H1 (cell line): ENCODE measurements at regions not wholly inside any gene's neighbourhood (a gene's known extent, or its start where the extent isn't known, plus 50 kb on each side); places are given as distances from the start of the nearest gene placed in this dataset.

Source experiments
- CTCF ChIA-PET: fragments of 300-600 bp; sonication (Branson Sonifier 250); formaldehyde crosslinking; loops from one replicate; lab custom pipeline; 2021; ENCODE audit not compliant: partially characterized antibody; lab: Charles Lee
- POLR2A ChIA-PET: fragments of 300-600 bp; sonication (Branson Sonifier 250); formaldehyde crosslinking; loops from one replicate; lab custom pipeline; 2021; ENCODE audit warnings: inconsistent platforms; ENCODE audit not compliant: partially characterized antibody; lab: Charles Lee
- DNase-seq, 2 experiments: peaks; one replicate each; pipeline versions ENCODE4 v3.0.0 to v3.0.0-alpha.2; 2010 to 2022; ENCODE audit warnings: low spot score in 2 of 2, low read depth in 1 of 2, mixed read lengths in 1 of 2
- FAIRE-seq: peaks from 2 replicates; lab custom pipeline; 2011; peaks lifted over from hg19 to GRCh38; lab: Jason Lieb, UNC
- H2AFZ ChIP-seq: 2 replicates; pipeline ENCODE4 v1.8.1; 2012; ENCODE audit warnings: low read length, inconsistent platforms
- H2AK5ac ChIP-seq: 2 replicates; pipeline ENCODE4 v1.6.1; 2013; ENCODE audit warnings: low read depth, low read length
- H2BK120ac ChIP-seq: replicated peaks from 2 replicates; pipeline ENCODE3; 2013; ENCODE audit warnings: low read depth, low read length, inconsistent platforms
- H2BK12ac ChIP-seq: 2 replicates; pipeline ENCODE4 v1.6.1; 2013; ENCODE audit warnings: low read depth, low read length
- H2BK15ac ChIP-seq: 2 replicates; pipeline ENCODE4 v1.6.1; 2013; ENCODE audit warnings: low read length
- H2BK20ac ChIP-seq: 2 replicates; pipeline ENCODE4 v1.6.1; 2013; ENCODE audit warnings: low read length
- H2BK5ac ChIP-seq: 2 replicates; pipeline ENCODE4 v1.6.1; 2013; ENCODE audit warnings: low read depth, low read length
- H3K14ac ChIP-seq: 2 replicates; pipeline ENCODE4 v1.6.1; 2013; ENCODE audit warnings: inconsistent platforms; ENCODE audit not compliant: insufficient read length
- H3K18ac ChIP-seq: 2 replicates; pipeline ENCODE4 v1.6.1; 2013; ENCODE audit warnings: low read length; ENCODE audit errors: extremely low read depth
- H3K23ac ChIP-seq: 2 replicates; pipeline ENCODE4 v1.6.1; 2013; ENCODE audit warnings: inconsistent platforms; ENCODE audit not compliant: insufficient read length
- H3K23me2 ChIP-seq: 2 replicates; pipeline ENCODE4 v1.6.1; 2013; ENCODE audit warnings: low read depth, low read length
- H3K27ac ChIP-seq: 2 replicates; pipeline ENCODE4 v1.6.1; 2011; ENCODE audit warnings: low read depth, low read length, inconsistent platforms
- H3K27me3 ChIP-seq, 4 experiments: replicated peaks in 1 of 4; 1 replicate in 1 of 4; 2 replicates in 3 of 4; pipeline versions ENCODE4 v1.6.1 to v1.8.1; 2011 to 2013; ENCODE audit warnings: low read length in 3 of 4, mild to moderate bottlenecking in 3 of 4, inconsistent platforms in 2 of 4, mixed read lengths in 2 of 4, moderate library complexity in 1 of 4; ENCODE audit not compliant: control insufficient read depth in 3 of 4, insufficient read depth in 3 of 4; ENCODE audit errors: extremely low read depth in 1 of 4
- H3K36me3 ChIP-seq, 4 experiments: 2 replicates each; pipeline versions ENCODE4 v1.6.1 to v1.8.1; 2011 to 2013; ENCODE audit warnings: mild to moderate bottlenecking in 4 of 4, low read length in 3 of 4, moderate library complexity in 2 of 4, control low read depth in 1 of 4, inconsistent platforms in 1 of 4; ENCODE audit not compliant: insufficient read depth in 4 of 4, control insufficient read depth in 2 of 4
- H3K4ac ChIP-seq: replicated peaks from 2 replicates; pipeline ENCODE3; 2013; ENCODE audit warnings: low read length, low read depth, mixed read lengths, inconsistent platforms; ENCODE audit not compliant: insufficient read length
- H3K4me1 ChIP-seq, 4 experiments: replicated peaks in 1 of 4; 1 replicate in 1 of 4; 2 replicates in 3 of 4; pipeline versions ENCODE4 v1.6.1 to v1.8.1; 2011 to 2013; ENCODE audit warnings: low read length in 3 of 4, inconsistent platforms in 2 of 4, mixed read lengths in 1 of 4; ENCODE audit not compliant: insufficient read depth in 4 of 4, control insufficient read depth in 3 of 4
- H3K4me2 ChIP-seq, 2 experiments: 2 replicates each; pipeline versions ENCODE4 v1.6.1 to v1.8.1; 2011 to 2013; ENCODE audit warnings: low read depth in 2 of 2, low read length in 2 of 2, control low read depth in 1 of 2, inconsistent platforms in 1 of 2, mild to moderate bottlenecking in 1 of 2; ENCODE audit not compliant: insufficient read depth in 1 of 2
- H3K4me3 ChIP-seq, 4 experiments: fragments of 200-600, 300-600 bp in 1 of 4; sonication (generic), shearing (Covaris generic), sonication (Bioruptor Twin) in 1 of 4; 2 replicates each; pipeline versions ENCODE4 v1.5.1 to v1.8.1; 2011 to 2016; ENCODE audit warnings: low read length in 4 of 4, low read depth in 3 of 4, control low read depth in 2 of 4, inconsistent platforms in 2 of 4, mild to moderate bottlenecking in 2 of 4, mixed read lengths in 1 of 4, moderate library complexity in 1 of 4; ENCODE audit not compliant: insufficient read depth in 2 of 4; ENCODE audit errors: extremely low read depth in 1 of 4
- H3K56ac ChIP-seq: replicated peaks from 2 replicates; pipeline ENCODE3; 2013; ENCODE audit warnings: low read depth, mild to moderate bottlenecking, mixed read lengths, low read length, inconsistent platforms; ENCODE audit not compliant: insufficient read length
- H3K79me1 ChIP-seq: 2 replicates; pipeline ENCODE4 v1.6.1; 2013; ENCODE audit warnings: low read depth, low read length, control low read depth
- H3K79me2 ChIP-seq, 2 experiments: 2 replicates each; pipeline versions ENCODE4 v1.6.1 to v1.8.1; 2012 to 2013; ENCODE audit warnings: low read length in 2 of 2, mild to moderate bottlenecking in 2 of 2, inconsistent platforms in 1 of 2; ENCODE audit not compliant: insufficient read depth in 2 of 2, control insufficient read depth in 1 of 2
- H3K9ac ChIP-seq, 4 experiments: replicated peaks in 1 of 4; 1 replicate in 1 of 4; 2 replicates in 3 of 4; pipeline versions ENCODE4 v1.6.1 to v1.8.1; 2011 to 2013; ENCODE audit warnings: low read depth in 3 of 4, low read length in 3 of 4, control low read depth in 2 of 4, mild to moderate bottlenecking in 2 of 4, moderate library complexity in 2 of 4, inconsistent platforms in 1 of 4; ENCODE audit errors: extremely low read depth in 1 of 4
- H3K9me3 ChIP-seq, 2 experiments: 2 replicates each; pipeline versions ENCODE4 v1.6.1 to v1.8.1; 2012 to 2013; ENCODE audit warnings: mild to moderate bottlenecking in 2 of 2, moderate library complexity in 2 of 2, control low read depth in 1 of 2, inconsistent platforms in 1 of 2, low read depth in 1 of 2, low read length in 1 of 2, mixed read lengths in 1 of 2; ENCODE audit not compliant: insufficient read depth in 2 of 2
- H4K20me1 ChIP-seq, 2 experiments: replicated peaks in 1 of 2; 2 replicates each; pipeline versions ENCODE3 to v1.8.1; 2011 to 2013; ENCODE audit warnings: inconsistent platforms in 2 of 2, low read length in 2 of 2, mild to moderate bottlenecking in 1 of 2; ENCODE audit not compliant: insufficient read depth in 2 of 2, control insufficient read depth in 1 of 2
- H4K5ac ChIP-seq: 2 replicates; pipeline ENCODE4 v1.6.1; 2013; ENCODE audit warnings: low read length, low read depth, mixed read lengths, inconsistent platforms; ENCODE audit not compliant: insufficient read length
- H4K8ac ChIP-seq: 2 replicates; pipeline ENCODE4 v1.8.0; 2013; ENCODE audit warnings: mild to moderate bottlenecking, moderate library complexity, low read length, inconsistent platforms; ENCODE audit not compliant: insufficient read depth; ENCODE audit errors: extremely low read depth
- H4K91ac ChIP-seq: replicated peaks from 2 replicates; pipeline ENCODE3; 2013; ENCODE audit warnings: low read length, mixed read lengths, inconsistent platforms; ENCODE audit not compliant: insufficient read length
- ATF3 ChIP-seq: IDR thresholded peaks from 2 replicates; pipeline ENCODE4 v1.6.1; 2011; ENCODE audit warnings: low read depth, mild to moderate bottlenecking, low read length; ENCODE audit not compliant: insufficient read depth
- CBX5 ChIP-seq: fragments of 300-800, 300-1000 bp; sonication (generic); IDR thresholded peaks from 2 replicates; pipeline ENCODE4 v1.7.1; 2016; ENCODE audit warnings: antibody characterized with exemption, low read length, low read depth
- HDAC6 ChIP-seq: IDR thresholded peaks from one replicate; pipeline ENCODE4 v1.7.1; 2012; ENCODE audit warnings: low read depth, mild to moderate bottlenecking, inconsistent platforms, low read length, moderate library complexity
- KDM1A ChIP-seq: fragments of 200-600, 300-600 bp; sonication (generic); IDR thresholded peaks from 2 replicates; pipeline ENCODE4 v1.7.1; 2016; ENCODE audit warnings: mild to moderate bottlenecking, low read length, borderline replicate concordance
- MAFK ChIP-seq: IDR thresholded peaks from 2 replicates; pipeline ENCODE4 v1.6.1; 2012; ENCODE audit warnings: low read depth, mild to moderate bottlenecking, improper control_type of control experiment, low read length
- POLR2A ChIP-seq, 2 experiments: IDR thresholded peaks; 1 replicate in 1 of 2; 2 replicates in 1 of 2; pipeline ENCODE4 v1.6.1; 2011; ENCODE audit warnings: low read depth in 2 of 2, low read length in 2 of 2, mild to moderate bottlenecking in 2 of 2; ENCODE audit errors: control extremely low read depth in 1 of 2
- POLR2AphosphoS5 ChIP-seq: IDR thresholded peaks from 2 replicates; pipeline ENCODE4 v1.6.1; 2011; ENCODE audit warnings: low read depth, low read length
- RFX5 ChIP-seq: IDR thresholded peaks from 2 replicates; pipeline ENCODE4 v1.6.1; 2011; ENCODE audit warnings: low read depth, low read length, improper control_type of control experiment, borderline replicate concordance
- RNF2 ChIP-seq: fragments of 200-900, 300-1000 bp; sonication (generic); IDR thresholded peaks from 2 replicates; pipeline ENCODE4 v1.7.1; 2016; ENCODE audit warnings: borderline replicate concordance, low read depth, mild to moderate bottlenecking, antibody characterized with exemption, low read length; ENCODE audit not compliant: poor library complexity, severe bottlenecking; ENCODE audit errors: missing control alignments
- RXRA ChIP-seq: IDR thresholded peaks from 2 replicates; pipeline ENCODE4 v1.6.1; 2011; ENCODE audit warnings: low read depth, mild to moderate bottlenecking, low read length, moderate library complexity; ENCODE audit not compliant: insufficient read depth
- TBP ChIP-seq: IDR thresholded peaks from 2 replicates; pipeline ENCODE4 v1.6.1; 2011; ENCODE audit warnings: low read depth, low read length, improper control_type of control experiment
- TEAD4 ChIP-seq: IDR thresholded peaks from 2 replicates; pipeline ENCODE4 v1.6.1; 2012; ENCODE audit warnings: low read depth, low read length, inconsistent platforms, mixed read lengths
- TF ChIP-seq, protein P1 (sequence below): IDR thresholded peaks from 2 replicates; pipeline ENCODE4 v1.6.1; 2011; ENCODE audit warnings: low read length, improper control_type of control experiment
- TF ChIP-seq, protein P2 (sequence below): IDR thresholded peaks from 2 replicates; pipeline ENCODE4 v1.6.1; 2012; ENCODE audit warnings: inconsistent platforms

DNA sequence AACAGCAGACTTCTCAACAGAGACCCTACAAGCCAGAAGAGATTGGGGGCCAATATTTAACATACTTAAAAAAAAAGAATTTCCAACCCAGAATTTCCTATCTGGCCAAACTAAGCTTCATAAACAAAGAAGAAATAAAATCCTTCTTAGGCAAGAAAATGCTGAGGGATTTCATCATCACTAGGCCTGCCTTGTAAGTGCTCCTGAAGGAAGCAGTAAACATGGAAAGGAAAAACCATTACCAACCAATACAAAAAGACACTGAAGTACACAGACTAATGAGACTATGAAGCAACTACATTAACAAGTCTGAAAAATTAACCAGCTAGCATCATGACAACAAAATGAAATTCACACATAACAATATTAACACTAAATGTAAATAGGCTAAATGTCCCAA is 947.9 kb upstream of the CHORDC1 start:
- CTCF ChIA-PET = interaction anchor here (0.7 kb wide), 1 partner anchor 122 kb away, joined by 3 read pairs; no protein-coding TSS in a partner anchor
- H3K79me2 ChIP-seq = no peaks in the 10 kb centered on the region
- no peak for DNase-seq
- H3K27ac ChIP-seq = no peak overlapping the region
- H3K23ac ChIP-seq = no peak overlapping the region
- H3K79me1 ChIP-seq = no peaks in the 10 kb centered on the region
- H4K5ac ChIP-seq = no peak overlapping the region
- no peak overlapping the region for H2BK20ac ChIP-seq
- TF ChIP-seq, protein P1, sequence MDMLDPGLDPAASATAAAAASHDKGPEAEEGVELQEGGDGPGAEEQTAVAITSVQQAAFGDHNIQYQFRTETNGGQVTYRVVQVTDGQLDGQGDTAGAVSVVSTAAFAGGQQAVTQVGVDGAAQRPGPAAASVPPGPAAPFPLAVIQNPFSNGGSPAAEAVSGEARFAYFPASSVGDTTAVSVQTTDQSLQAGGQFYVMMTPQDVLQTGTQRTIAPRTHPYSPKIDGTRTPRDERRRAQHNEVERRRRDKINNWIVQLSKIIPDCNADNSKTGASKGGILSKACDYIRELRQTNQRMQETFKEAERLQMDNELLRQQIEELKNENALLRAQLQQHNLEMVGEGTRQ = no peak
- no peak for TF ChIP-seq POLR2AphosphoS5
- TF ChIP-seq CBX5 = no peak
- TF ChIP-seq POLR2A (IDR thresholded peaks at IDR 0.05; ENCODE audit: control extremely low read depth in 1 of 2, low read depth in 2 of 2, low read length in 2 of 2) = no peak
- no peak for TF ChIP-seq RFX5
- TF ChIP-seq ATF3 = no peak
- TF ChIP-seq MAFK = no peak
- TF ChIP-seq, protein P2, sequence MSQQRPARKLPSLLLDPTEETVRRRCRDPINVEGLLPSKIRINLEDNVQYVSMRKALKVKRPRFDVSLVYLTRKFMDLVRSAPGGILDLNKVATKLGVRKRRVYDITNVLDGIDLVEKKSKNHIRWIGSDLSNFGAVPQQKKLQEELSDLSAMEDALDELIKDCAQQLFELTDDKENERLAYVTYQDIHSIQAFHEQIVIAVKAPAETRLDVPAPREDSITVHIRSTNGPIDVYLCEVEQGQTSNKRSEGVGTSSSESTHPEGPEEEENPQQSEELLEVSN = no peak
- TF ChIP-seq HDAC6 = no peak
- no peak for TF ChIP-seq KDM1A
- no peak for TF ChIP-seq RXRA
- no peak for TF ChIP-seq RNF2
- TF ChIP-seq TBP = no peak
- no peak for TF ChIP-seq TEAD4
- TF ChIP-seq, all 59 proteins: peak for 0
- Histone ChIP-seq H4K8ac (no peak overlapping the region), H3K4me3 (no peak overlapping the region), H2AK5ac (no peak overlapping the region), H3K4me1 (no peaks in the 10 kb centered on the region), H2BK12ac (no peak overlapping the region), H3K56ac (no peak overlapping the region), H3K14ac (no peak overlapping the region), H4K91ac (no peak overlapping the region), H4K20me1 (no peaks in the 10 kb centered on the region), H3K4me2 (no peak overlapping the region), H3K36me3 (no peaks in the 10 kb centered on the region), H2BK5ac (no peak overlapping the region), H3K9ac (no peak overlapping the region), H3K27me3 (no peaks in the 10 kb centered on the region), H2BK120ac (no peak overlapping the region), H3K23me2 (no peaks in the 10 kb centered on the region), H2BK15ac (no peak overlapping the region), H3K4ac (no peak overlapping the region), H2AFZ (no peak overlapping the region), H3K9me3 (no peaks in the 10 kb centered on the region), H3K18ac (no peak overlapping the region)
- POLR2A ChIA-PET = no interaction called here
- no peak for FAIRE-seq
